ENCODE measurements at regions not wholly inside any gene's neighbourhood (a gene's known extent, or its start where the extent isn't known, plus 50 kb on each side); places are given as distances from the start of the nearest gene placed in this dataset.

- POLR2A ChIA-PET, result no interaction called here
- DNase-seq (ENCODE audit: low read depth), result no peak
- no peak for TF ChIP-seq CTCF (IDR thresholded peaks at IDR 0.05; ENCODE audit: insufficient read depth, low read depth, low read length)
Observed at GRCh38 chr3:102295756-102296155, 139.1 kb upstream of the ZPLD1 start.

GRCh38 chr3:102297072-102297658 is 137.7 kb upstream of the ZPLD1 start:
- Histone ChIP-seq H3K4me3 (ENCODE audit: low read depth, low read length) (no peak overlapping the region), H3K27me3 (ENCODE audit: control insufficient read depth, insufficient read depth, low read length) (no peaks in the 10 kb centered on the region), H3K36me3 (ENCODE audit: control insufficient read depth, insufficient read depth, low read length) (no peaks in the 10 kb centered on the region)
- ChIA-PET POLR2A (no interaction called here), CTCF (no interaction called here)
- TF ChIP-seq CTCF (IDR thresholded peaks at IDR 0.05; ENCODE audit: insufficient read depth, low read depth, low read length), result no peak
- DNase-seq (ENCODE audit: low read depth), result no peak

More at GRCh38 chr3:102295756-102296155, 139.1 kb upstream of the ZPLD1 start:
- no peaks in the 10 kb centered on the region for H3K36me3 ChIP-seq (ENCODE audit: control insufficient read depth, insufficient read depth, low read length)
- CTCF ChIA-PET, result no interaction called here
- H3K4me3 ChIP-seq (ENCODE audit: low read depth, low read length), result no peak overlapping the region
- no peaks in the 10 kb centered on the region for H3K27me3 ChIP-seq (ENCODE audit: control insufficient read depth, insufficient read depth, low read length)

GRCh38 chr3:102299125-102299877 is 135.5 kb upstream of the ZPLD1 start:
- no peak for DNase-seq (ENCODE audit: low read depth)
- CTCF ChIA-PET, result no interaction called here
- TF ChIP-seq CTCF (IDR thresholded peaks at IDR 0.05; ENCODE audit: insufficient read depth, low read depth, low read length), result no peak
- no peak overlapping the region for H3K4me3 ChIP-seq (ENCODE audit: low read depth, low read length)
- no peaks in the 10 kb centered on the region for H3K36me3 ChIP-seq (ENCODE audit: control insufficient read depth, insufficient read depth, low read length)
- no peaks in the 10 kb centered on the region for H3K27me3 ChIP-seq (ENCODE audit: control insufficient read depth, insufficient read depth, low read length)
- POLR2A ChIA-PET, result no interaction called here

- POLR2A ChIA-PET, result no interaction called here
- H3K4me3 ChIP-seq (ENCODE audit: low read depth, low read length), result no peak overlapping the region
- DNase-seq (ENCODE audit: low read depth), result no peak
- TF ChIP-seq CTCF (IDR thresholded peaks at IDR 0.05; ENCODE audit: insufficient read depth, low read depth, low read length), result no peak
- CTCF ChIA-PET, result no interaction called here
- H3K36me3 ChIP-seq (ENCODE audit: control insufficient read depth, insufficient read depth, low read length), result no peaks in the 10 kb centered on the region
- H3K27me3 ChIP-seq (ENCODE audit: control insufficient read depth, insufficient read depth, low read length), result no peaks in the 10 kb centered on the region
Observed at GRCh38 chr3:102301155-102301880, 133.5 kb upstream of the ZPLD1 start.

GRCh38 chr3:102302020-102302419 is 132.8 kb upstream of the ZPLD1 start:
- H3K36me3 ChIP-seq (ENCODE audit: control insufficient read depth, insufficient read depth, low read length), result no peaks in the 10 kb centered on the region
- DNase-seq (ENCODE audit: low read depth), result no peak
- ChIA-PET POLR2A (no interaction called here), CTCF (interaction anchor here (0.6 kb wide), 1 partner anchor 966 kb away, joined by 4 read pairs; no protein-coding TSS in a partner anchor)
- H3K4me3 ChIP-seq (ENCODE audit: low read depth, low read length), result no peak overlapping the region
- TF ChIP-seq CTCF (IDR thresholded peaks at IDR 0.05; ENCODE audit: insufficient read depth, low read depth, low read length), result no peak
- no peaks in the 10 kb centered on the region for H3K27me3 ChIP-seq (ENCODE audit: control insufficient read depth, insufficient read depth, low read length)

Measured in BJ (cell line).